DMS79 (cell line): ENCODE measurements at regions not wholly inside any gene's neighbourhood (a gene's known extent, or its start where the extent isn't known, plus 50 kb on each side); places are given as distances from the start of the nearest gene placed in this dataset.

Experiments used
- DNase-seq: peaks from one replicate; lab custom pipeline; 2025; lab: John Stamatoyannopoulos, UW

DNA sequence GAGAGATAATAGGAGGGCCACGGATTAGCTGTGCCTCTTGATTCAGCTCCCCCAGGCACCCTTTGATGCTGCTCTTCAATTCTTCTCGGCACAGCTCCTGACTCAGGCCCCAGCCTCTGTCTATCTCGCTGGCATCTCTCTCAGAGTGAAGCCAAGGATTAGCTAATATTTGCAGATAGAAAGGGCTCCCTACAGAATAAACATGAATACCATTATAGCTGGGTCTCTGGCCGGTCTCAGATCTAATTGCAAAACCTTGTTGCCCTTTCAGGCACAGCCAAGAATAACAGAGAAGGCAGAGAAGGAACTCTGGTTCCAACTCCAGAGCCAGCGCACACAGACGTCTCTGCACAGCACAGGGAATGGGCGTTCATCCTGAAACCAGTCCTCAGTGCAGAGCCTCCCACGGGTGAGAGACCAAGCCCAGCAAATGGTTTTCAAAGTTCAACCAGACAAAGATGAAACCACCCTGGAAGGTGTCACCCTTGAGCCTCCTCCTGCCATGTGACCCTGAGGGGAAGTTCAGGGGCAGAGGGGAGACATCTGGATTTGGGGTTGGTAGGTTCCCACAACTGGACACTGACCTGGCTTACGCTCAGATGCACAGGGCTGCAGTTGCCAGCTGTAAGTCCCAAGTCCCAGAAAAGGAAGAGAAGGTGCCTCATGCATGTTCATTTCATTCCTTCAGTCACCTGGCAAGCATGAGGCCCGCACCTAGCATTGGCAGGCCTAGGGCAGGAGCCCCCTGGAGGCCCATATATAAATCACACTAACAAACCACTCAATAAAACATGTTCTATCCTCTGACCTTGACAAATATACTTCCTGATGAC is 394.0 kb downstream of the NPHP4 start:
- no peak for DNase-seq

DNA sequence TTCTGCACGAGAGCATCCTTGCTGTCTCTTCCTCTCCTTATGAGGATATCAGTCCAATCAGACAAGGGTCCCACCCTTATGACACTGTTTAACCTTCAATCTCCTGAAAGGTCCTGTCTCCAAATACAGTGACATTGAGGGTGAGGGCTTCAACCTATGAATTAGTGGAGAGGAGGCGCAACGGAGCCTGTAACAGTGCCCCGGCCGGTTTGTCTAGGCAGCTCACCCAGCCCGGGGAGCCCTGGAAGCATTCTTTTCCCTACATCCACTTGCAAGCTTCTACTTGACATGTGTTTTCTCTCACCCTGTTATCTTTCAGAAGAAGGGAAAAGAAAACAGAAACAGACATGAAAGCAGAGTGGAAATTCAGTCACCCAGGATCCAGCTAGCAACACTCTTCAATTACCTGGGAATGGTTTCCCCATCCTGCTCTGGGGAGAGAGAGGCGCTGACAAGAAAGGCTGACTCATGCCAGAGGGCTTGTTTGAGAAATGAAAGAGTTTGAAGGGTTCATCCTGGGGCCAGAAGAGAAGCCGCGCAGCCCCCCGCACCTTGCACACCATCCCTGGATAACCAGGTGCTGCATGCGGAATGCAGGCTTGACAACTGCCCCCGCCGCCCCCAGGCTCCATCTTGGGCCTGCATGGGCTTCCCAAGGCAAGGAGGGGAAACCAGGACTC is 394.9 kb downstream of the NPHP4 start:
- DNase-seq, result no peak

DNA sequence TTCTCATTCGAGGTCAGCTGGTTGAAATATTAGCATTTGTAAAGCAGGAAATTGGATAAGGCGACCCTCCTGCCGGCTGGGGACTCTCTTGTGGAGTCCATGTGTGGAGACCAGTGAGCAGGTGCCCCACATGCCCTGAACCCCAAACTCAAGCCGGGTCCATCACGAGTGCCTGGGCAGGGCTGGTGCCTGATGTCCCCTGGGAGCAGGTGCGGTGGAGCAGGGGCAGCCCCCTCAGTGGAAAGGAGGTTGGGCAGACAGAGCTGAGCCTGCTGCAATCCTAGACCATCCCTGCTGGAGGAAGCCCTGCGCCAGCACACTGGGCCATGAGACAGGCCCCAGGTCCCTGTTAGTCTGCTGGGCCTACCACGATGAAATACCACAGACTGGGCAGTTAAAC is 395.6 kb downstream of the NPHP4 start:
- no peak for DNase-seq

DNA sequence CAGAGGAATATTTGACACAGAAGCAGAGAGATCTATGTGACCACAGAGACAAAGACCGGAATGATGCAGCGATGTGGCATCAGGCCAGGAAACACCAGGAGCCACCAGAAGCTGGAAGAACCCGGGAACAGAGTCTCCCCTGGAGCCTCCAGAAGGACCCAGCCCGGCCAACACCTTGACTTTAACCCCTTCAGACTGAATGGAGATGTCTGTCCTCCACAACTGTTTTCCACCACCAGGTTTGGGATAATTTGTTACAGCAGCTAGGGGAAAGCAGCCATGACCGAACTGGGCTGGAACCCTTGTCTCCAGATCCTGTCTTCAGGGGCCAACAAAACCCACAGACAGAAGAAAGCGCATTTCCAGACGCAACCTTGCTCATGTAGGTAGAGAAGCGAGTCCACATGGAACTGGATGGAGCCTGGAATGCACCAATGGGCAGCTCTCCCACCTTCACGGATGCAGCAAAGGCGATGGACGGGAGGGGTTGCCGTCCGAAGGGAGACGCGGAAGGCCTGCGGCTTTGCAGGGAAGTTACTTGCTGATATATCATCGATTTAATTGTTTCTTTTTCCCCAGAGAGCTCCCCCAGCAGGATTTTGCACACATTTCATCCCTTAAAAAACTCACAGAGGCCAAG is 396.6 kb downstream of the NPHP4 start:
- DNase-seq, result no peak

DNA sequence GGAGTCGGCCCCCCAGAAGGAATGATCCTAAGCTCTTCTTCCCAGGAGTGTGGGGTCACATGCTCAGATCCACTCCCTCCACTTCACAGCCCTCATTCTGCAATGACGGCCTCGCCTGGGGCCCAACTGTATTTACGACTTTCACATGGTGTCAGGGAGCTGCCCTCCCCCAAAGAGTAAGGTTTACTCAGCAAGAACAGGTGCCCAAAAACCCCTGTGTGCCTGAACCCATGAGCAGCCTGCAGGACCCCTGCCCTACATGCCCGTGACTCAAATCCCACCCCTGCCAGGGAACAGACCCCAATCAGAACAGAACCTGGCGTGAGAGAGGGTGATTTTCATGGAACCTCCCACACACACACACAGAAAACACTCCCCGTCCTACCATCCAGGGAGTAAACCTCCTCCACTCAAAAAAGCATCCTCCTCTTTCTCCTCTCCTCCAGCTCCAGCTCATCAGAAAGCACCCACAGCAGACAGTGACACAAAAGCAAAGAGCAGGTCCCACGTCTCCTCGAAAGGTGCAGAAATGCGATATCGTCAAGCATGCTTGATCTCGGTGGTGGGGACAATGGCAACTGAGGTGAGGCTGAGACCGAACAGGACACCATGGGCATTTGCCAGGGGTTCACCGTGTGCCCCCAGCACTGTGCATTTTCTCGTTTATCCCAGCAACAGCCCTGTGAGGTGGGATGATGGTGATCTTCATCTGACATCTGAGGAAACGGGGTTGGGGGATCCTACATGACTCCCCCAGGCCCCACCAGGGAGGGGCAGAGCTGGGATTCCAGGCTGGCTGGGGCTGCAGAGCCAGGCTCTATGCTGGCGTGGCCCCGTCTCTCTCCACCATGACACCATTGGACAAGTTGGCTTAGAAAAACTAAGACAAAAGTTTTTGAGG is 397.9 kb downstream of the NPHP4 start:
- DNase-seq, result no peak

DNA sequence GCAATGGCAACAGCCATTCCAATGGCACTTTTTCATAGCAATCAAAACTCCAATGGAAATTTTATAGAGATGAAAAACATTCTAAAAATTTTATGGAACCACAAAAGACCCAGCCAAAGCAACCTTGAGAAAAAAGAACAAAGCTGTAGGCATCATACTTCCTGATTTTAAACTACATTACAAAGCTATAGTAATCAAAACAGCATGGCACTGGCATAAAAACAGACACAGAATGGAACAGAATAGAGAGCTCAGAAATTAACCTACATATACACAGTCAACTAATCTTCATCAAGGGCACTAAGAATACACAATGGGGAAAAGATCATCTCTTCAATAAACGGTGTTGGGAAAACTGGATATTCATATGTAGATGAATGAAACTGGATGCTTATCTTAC is 401.5 kb downstream of the NPHP4 start:
- DNase-seq, result no peak

DNA sequence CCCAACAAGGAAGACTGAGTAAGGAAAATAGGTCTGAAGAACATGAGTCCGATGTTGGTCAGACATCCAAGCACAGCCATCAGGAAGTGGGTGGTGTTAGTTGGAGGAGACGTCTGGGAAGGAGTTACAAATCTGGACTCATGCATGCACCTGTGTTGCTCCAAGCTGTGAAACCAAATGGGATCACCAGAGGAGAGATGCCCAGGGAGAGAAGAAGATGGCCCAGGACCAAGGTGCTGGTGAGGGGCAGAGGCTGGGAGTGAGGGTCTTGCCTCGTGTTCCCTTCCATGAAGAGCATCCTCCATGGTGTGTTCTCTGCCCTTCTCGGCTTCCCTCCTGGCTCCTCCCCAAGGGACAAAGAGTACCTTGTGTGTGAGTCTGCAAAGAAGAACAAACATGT is 405.6 kb downstream of the NPHP4 start:
- DNase-seq, result no peak

DNA sequence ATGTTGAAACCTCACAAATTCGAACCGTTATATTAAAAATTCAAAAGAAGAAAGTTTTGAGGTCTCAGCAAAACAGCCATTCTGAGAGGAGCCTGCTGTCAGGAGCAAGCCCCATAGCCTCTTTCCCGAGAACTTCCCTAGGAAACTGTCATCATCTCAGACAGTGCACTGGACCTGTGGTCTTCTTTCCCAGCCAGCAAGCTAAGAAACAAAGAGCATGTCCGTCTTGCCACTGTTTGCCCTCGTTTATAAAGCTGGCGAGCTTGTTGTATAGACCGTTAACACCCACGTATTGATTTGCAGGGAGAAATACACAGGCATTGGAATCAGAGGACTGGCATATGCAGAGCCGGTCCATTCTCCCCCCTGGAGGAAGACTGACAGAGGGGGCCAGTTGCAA is 407.0 kb downstream of the NPHP4 start:
- no peak for DNase-seq

DNA sequence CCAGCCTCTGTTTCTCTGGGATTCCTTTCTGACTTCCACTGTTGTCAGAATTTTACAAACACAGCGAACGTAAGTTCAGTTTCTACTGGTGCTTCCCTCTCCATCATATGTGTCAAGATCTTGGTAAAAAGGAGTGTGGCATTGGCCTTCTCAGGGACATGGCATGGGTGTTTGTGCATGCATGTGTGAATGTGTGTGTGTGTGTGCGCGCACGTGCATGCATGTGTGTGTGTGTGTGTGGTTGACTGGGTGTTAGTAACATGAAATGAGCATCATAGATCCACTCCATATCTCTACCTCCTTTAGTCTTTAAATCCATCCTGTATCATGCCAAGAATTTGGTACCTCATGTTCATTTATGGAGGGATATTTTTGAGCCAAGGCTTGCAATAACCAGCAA is 411.3 kb downstream of the NPHP4 start:
- DNase-seq, result no peak

DNA sequence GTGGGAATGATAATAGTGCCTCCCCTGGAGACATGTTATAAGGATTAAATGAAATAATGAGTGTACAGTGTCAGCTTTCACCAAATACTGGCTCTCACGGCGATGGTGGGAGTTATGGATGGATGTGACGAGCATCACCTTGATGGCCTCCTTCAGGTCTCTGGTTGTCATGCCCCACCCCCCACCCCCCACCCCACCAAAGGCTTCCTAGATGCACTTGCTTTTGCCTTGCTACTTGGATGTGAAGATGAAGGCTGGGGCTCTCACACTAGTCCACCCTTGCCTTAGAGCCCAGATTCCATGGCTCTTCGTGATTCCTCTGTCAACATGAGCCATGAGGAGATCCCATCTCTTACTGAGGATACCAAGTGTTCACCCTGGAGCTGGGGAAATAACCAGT is 412.3 kb downstream of the NPHP4 start:
- no peak for DNase-seq

- no peak for DNase-seq
Measured at GRCh38 chr1:5578690-5579089, 413.5 kb downstream of the NPHP4 start.

DNA sequence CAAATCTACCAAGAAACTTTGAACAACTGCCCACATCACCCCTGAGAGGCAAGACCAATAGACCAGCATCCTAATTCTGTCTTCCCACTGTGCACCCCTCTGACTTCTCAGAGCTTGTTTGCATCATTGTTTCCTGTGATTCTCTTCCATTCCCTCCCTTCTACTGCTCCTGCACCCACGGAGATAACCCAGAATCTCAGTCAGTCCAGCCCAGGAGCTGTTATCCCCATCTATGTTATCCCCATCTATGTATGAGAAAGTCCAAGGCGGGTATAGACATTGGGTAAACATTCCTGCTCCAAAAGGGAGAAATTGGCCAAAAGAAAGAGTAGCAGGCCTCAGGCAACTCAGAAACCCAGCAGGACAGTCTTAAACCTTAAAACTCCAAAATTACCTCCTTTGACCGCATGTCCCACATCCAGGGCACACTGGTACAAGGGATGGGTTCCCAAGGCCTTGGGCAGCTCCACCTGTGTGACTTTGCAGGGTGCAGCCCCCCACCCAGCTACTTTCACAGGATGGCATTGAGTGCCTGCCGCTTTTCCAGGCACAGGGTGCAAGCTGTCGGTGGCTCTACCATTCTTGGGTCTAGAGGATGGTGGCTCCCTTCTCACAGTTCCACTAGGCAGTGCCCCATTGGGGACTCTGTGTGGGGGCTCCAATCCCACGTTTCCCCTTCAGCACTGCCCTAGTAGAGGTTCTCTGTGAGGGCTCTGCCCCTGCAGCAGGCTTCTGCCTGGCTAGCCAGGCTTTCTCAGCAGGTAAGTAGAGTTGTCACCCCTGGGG is 414.8 kb downstream of the NPHP4 start:
- no peak for DNase-seq

DNA sequence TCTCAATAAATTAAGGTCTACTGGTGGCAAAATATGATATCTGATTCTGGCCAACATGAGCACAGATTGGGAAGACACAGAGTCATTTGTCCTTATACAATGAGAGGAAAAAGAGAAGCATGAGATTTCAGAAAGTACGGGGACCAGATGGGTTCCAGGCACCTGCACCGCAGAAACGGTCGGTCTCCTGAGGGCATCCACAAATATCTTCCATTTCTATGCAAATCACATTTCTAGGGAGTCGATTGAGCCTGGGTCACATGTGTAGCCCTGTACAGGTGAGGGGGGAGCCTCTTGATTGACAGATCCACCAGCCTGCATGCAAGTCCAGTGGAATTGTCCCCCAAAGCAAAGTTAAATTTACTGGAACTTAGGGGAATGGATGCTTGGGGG is 415.6 kb downstream of the NPHP4 start:
- DNase-seq, result no peak

DNA sequence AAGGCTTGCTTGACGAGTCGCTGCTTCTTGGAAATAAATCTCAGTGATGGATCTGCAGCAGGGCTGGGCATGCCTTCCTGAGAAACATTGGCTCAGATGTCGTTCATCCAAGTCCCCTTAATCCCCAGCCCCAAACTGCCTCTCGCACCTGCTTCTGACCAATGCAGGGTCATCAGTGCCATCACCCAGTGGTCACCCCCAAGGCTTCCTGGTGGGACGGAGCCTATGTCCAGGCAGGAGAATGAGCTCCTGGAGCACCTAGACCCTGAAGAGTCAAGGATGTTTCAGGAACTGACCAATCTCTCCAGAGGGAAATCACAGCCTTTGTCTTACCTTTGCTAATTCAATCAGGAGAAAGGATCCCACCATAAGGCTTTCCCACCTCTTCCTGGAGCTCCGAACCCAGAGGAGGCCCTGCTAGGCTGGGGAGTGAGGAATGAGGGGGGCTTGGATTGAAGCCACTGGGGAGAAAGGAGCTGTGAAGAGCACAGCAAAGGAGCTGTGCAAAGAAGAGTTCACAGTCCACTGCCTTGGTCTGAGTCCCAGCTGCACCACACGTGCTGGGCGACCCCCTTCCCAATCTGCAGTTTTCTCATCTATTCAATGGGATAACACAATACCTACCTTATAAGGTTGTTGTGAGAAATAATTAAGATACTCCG is 416.1 kb downstream of the NPHP4 start:
- DNase-seq, result no peak

DNA sequence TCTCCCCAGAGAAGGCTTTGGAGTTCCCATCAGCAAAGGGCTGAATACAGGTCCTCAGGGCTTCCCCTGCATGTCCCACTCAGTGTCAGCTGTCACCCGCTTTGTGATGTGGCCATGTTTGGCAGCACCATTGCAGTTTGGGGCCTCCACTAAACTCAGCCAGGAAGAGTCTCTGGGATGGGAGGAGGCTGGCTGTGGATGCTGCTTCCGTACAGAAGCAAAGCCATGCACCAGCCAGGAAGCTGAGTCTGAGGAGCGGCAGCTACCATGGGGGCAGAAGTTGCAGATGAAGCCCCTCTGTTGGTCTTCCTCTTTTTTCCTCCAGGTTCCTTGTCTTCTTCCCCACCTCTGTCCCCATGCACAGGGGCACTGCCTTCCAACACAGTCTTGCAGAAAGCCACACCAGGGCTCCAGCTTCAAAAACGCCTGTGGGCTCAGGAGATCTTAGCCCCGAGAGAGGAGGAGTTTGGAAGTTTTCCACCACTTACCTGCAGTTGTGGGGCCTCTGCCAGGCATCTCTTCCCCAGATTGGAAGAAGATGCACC is 416.8 kb downstream of the NPHP4 start:
- DNase-seq, result no peak

- no peak for DNase-seq
Measured at GRCh38 chr1:5574641-5575040, 417.6 kb downstream of the NPHP4 start.

- no peak for DNase-seq
Measured at GRCh38 chr1:5572794-5573193, 419.4 kb downstream of the NPHP4 start.

DNA sequence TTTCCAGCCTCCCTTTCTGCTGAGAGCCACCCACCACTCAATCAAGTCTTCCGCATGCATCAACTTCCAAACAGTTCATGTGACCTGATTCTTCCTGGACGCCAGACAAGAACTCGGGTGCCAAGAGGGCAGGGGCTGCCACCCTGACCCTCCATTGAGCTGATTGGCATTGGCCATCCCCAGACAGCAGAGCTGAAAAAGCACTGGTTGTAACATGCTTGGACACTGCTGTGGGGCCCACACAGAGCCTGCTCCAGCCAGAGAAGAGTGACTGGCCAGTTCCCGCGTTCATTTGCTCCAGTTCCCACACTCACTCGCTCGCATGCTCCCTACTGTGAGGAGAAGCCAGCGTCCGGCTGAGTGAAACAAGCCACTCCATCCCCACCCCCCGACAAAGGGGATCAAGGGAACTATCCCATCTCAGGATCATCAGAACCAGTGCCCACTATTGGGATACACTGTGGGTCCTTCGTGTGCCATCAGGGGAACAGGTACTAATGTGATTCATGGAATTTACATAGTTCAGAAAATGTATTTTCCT is 420.3 kb downstream of the NPHP4 start:
- DNase-seq, result no peak

GRCh38 chr1:5571438-5571837 is 420.8 kb downstream of the NPHP4 start:
- no peak for DNase-seq

DNA sequence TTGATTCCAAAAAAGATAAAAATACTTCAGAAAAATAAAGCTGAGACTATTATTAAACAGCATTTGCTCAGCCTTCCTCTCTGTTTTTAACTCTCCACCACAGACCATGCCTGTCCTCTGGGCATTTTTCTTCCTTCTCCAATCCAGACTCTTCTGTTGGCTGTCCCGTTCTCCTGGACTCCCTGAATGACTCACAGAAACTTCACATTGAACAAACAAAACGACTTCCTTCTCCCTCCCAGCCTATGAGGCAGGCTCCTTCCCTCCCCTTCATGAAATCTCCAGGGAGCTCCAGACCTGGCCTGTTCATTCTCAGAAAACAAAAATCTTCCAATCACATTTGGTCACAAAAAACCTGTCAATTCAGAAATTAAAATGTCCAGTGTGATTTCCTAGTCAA is 421.3 kb downstream of the NPHP4 start:
- no peak for DNase-seq
